CD4-positive, alpha-beta memory T cell (primary cell): ENCODE measurements at regions not wholly inside any gene's neighbourhood (a gene's known extent, or its start where the extent isn't known, plus 50 kb on each side); places are given as distances from the start of the nearest gene placed in this dataset.

Experiments
- CTCF ChIA-PET: fragments of 350-600 bp; sonication (Branson Sonifier 250); formaldehyde crosslinking; loops from one replicate; lab custom pipeline; 2021; ENCODE audit warnings: inconsistent platforms; ENCODE audit not compliant: partially characterized antibody; lab: Charles Lee
- POLR2A ChIA-PET: fragments of 350-600 bp; sonication (Branson Sonifier 250); formaldehyde crosslinking; loops from one replicate; lab custom pipeline; 2021; ENCODE audit not compliant: partially characterized antibody; lab: Charles Lee
- DNase-seq, 5 donors: peaks; one replicate each; pipeline versions ENCODE4 v3.0.0 to v3.0.0-alpha.2; 2020 to 2022; ENCODE audit warnings: mixed read lengths in 1 of 5
- H3K27ac ChIP-seq: one replicate; pipeline ENCODE4 v1.7.0; 2013; ENCODE audit warnings: low read depth, low read length
- H3K27me3 ChIP-seq: 2 replicates; pipeline ENCODE4 v1.7.0; 2013; ENCODE audit warnings: mild to moderate bottlenecking, low read length, moderate library complexity; ENCODE audit not compliant: insufficient read depth
- H3K36me3 ChIP-seq: 2 replicates; pipeline ENCODE4 v1.7.0; 2013; ENCODE audit warnings: mild to moderate bottlenecking, low read length, moderate library complexity; ENCODE audit not compliant: insufficient read depth
- H3K4me1 ChIP-seq: 2 replicates; pipeline ENCODE4 v1.7.0; 2013; ENCODE audit warnings: mild to moderate bottlenecking, low read length, moderate library complexity; ENCODE audit not compliant: insufficient read depth
- H3K4me3 ChIP-seq, 2 donors: one replicate each; pipeline ENCODE4 v1.7.0; 2013; ENCODE audit warnings: low read length in 2 of 2, mild to moderate bottlenecking in 1 of 2
- H3K9me3 ChIP-seq, 2 donors: one replicate each; pipeline ENCODE4 v1.7.0; 2013; ENCODE audit warnings: low read length in 2 of 2, control low read depth in 1 of 2; ENCODE audit not compliant: control insufficient read depth in 1 of 2
- H3K27ac Mint-ChIP-seq, 7 donors: one replicate each; pipeline ENCODE4 v1.8.0; 2020 to 2021; ENCODE audit warnings: mixed read lengths in 7 of 7, mild to moderate bottlenecking in 6 of 7, inconsistent platforms in 3 of 7, moderate library complexity in 3 of 7
- H3K27me3 Mint-ChIP-seq, 2 donors: one replicate each; pipeline ENCODE4 v1.8.0; 2020 to 2021; ENCODE audit warnings: mixed read lengths in 2 of 2
- H3K36me3 Mint-ChIP-seq, 2 donors: one replicate each; pipeline ENCODE4 v1.8.0; 2020 to 2021; ENCODE audit warnings: mixed read lengths in 2 of 2, inconsistent platforms in 1 of 2, mild to moderate bottlenecking in 1 of 2
- H3K4me1 Mint-ChIP-seq, 4 donors: one replicate each; pipeline ENCODE4 v1.8.0; 2020 to 2021; ENCODE audit warnings: mixed read lengths in 4 of 4, mild to moderate bottlenecking in 1 of 4
- H3K4me3 Mint-ChIP-seq, 8 donors: one replicate each; pipeline ENCODE4 v1.8.0; 2020 to 2021; ENCODE audit warnings: mixed read lengths in 8 of 8, mild to moderate bottlenecking in 7 of 8, moderate library complexity in 6 of 8, inconsistent platforms in 3 of 8
- H3K9me3 Mint-ChIP-seq, 8 donors: one replicate each; pipeline ENCODE4 v1.8.0; 2020 to 2021; ENCODE audit warnings: mixed read lengths in 8 of 8, mild to moderate bottlenecking in 5 of 8, inconsistent platforms in 3 of 8, moderate library complexity in 1 of 8
- intact Hi-C: fragments of 100-400 bp; cut with micrococcal nuclease; formaldehyde crosslinking; loops from one replicate; pipeline ENCODE4 v1.15.1; 2023

- H3K4me3 ChIP-seq: no peak overlapping the region
- H3K27me3 Mint-ChIP-seq: no peaks in the 10 kb centered on the region
- no peak overlapping the region for H3K27ac ChIP-seq
- no peak overlapping the region for H3K27ac Mint-ChIP-seq
- ChIA-PET CTCF (no interaction called here), POLR2A (no interaction called here)
- no peaks in the 10 kb centered on the region for H3K4me1 Mint-ChIP-seq
- H3K36me3 ChIP-seq: no peaks in the 10 kb centered on the region
- H3K9me3 ChIP-seq: no peaks in the 10 kb centered on the region
- no peak for DNase-seq
- no peaks in the 10 kb centered on the region for H3K4me1 ChIP-seq
- peaks cover 1 to 14% (median 10%) of the 10 kb centered on the region in 8 donors for H3K9me3 Mint-ChIP-seq
- H3K4me3 Mint-ChIP-seq: no peak overlapping the region
- no peaks in the 10 kb centered on the region for H3K36me3 Mint-ChIP-seq
- H3K27me3 ChIP-seq: no peaks in the 10 kb centered on the region
- intact Hi-C loops: no loop called here
These were observed 1697.9 kb downstream of the PCDH9 start for GRCh38 chr13:65532231-65532630.

GRCh38 chr13:65530688-65531087 lies 1699.4 kb downstream of the PCDH9 start:
- Mint-ChIP-seq H3K4me3 (no peak overlapping the region), H3K9me3 (peaks cover 1 to 20% (median 12%) of the 10 kb centered on the region in 8 donors), H3K27me3 (no peaks in the 10 kb centered on the region), H3K4me1 (no peaks in the 10 kb centered on the region), H3K27ac (no peak overlapping the region), H3K36me3 (no peaks in the 10 kb centered on the region)
- no peak for DNase-seq
- Histone ChIP-seq H3K27ac (no peak overlapping the region), H3K9me3 (no peaks in the 10 kb centered on the region), H3K4me3 (no peak overlapping the region), H3K27me3 (no peaks in the 10 kb centered on the region), H3K36me3 (no peaks in the 10 kb centered on the region), H3K4me1 (no peaks in the 10 kb centered on the region)
- intact Hi-C loops: no loop called here
- ChIA-PET CTCF (no interaction called here), POLR2A (no interaction called here)

GRCh38 chr13:65529541-65529940 lies 1700.6 kb downstream of the PCDH9 start:
- CTCF ChIA-PET: no interaction called here
- Histone ChIP-seq H3K27me3 (no peaks in the 10 kb centered on the region), H3K27ac (no peak overlapping the region), H3K9me3 (no peaks in the 10 kb centered on the region), H3K4me1 (no peaks in the 10 kb centered on the region), H3K36me3 (no peaks in the 10 kb centered on the region), H3K4me3 (no peak overlapping the region)
- Mint-ChIP-seq H3K36me3 (no peaks in the 10 kb centered on the region), H3K27me3 (no peaks in the 10 kb centered on the region), H3K27ac (no peak overlapping the region), H3K9me3 (peaks cover 1 to 22% (median 12%) of the 10 kb centered on the region in 8 donors), H3K4me1 (no peaks in the 10 kb centered on the region), H3K4me3 (no peak overlapping the region)
- intact Hi-C loops: no loop called here
- no peak for DNase-seq
- POLR2A ChIA-PET: no interaction called here

- no peak overlapping the region for H3K4me3 ChIP-seq
- no peak overlapping the region for H3K27ac Mint-ChIP-seq
- no peaks in the 10 kb centered on the region for H3K36me3 Mint-ChIP-seq
- no peaks in the 10 kb centered on the region for H3K4me1 ChIP-seq
- H3K27me3 ChIP-seq: no peaks in the 10 kb centered on the region
- POLR2A ChIA-PET: no interaction called here
- no peaks in the 10 kb centered on the region for H3K27me3 Mint-ChIP-seq
- H3K36me3 ChIP-seq: no peaks in the 10 kb centered on the region
- no peak overlapping the region for H3K27ac ChIP-seq
- no peak for DNase-seq
- H3K4me3 Mint-ChIP-seq: no peak overlapping the region
- no peaks in the 10 kb centered on the region for H3K4me1 Mint-ChIP-seq
- no peaks in the 10 kb centered on the region for H3K9me3 ChIP-seq
- H3K9me3 Mint-ChIP-seq: peaks cover 0 to 23% (median 9%) of the 10 kb centered on the region in 8 donors
- CTCF ChIA-PET: no interaction called here
- intact Hi-C loops: no loop called here
These were observed 1721.4 kb downstream of the PCDH9 start for GRCh38 chr13:65508745-65509144.

GRCh38 chr13:65508338-65508737 lies 1721.8 kb downstream of the PCDH9 start:
- Mint-ChIP-seq H3K36me3 (no peaks in the 10 kb centered on the region), H3K9me3 (peaks cover 0 to 22% (median 9%) of the 10 kb centered on the region in 8 donors), H3K4me3 (no peak overlapping the region), H3K4me1 (no peaks in the 10 kb centered on the region), H3K27me3 (no peaks in the 10 kb centered on the region), H3K27ac (no peak overlapping the region)
- no peak overlapping the region for H3K27ac ChIP-seq
- H3K4me3 ChIP-seq: no peak overlapping the region
- no peak for DNase-seq
- POLR2A ChIA-PET: no interaction called here
- no peaks in the 10 kb centered on the region for H3K9me3 ChIP-seq
- intact Hi-C loops: no loop called here
- no peaks in the 10 kb centered on the region for H3K27me3 ChIP-seq
- CTCF ChIA-PET: no interaction called here
- no peaks in the 10 kb centered on the region for H3K4me1 ChIP-seq
- no peaks in the 10 kb centered on the region for H3K36me3 ChIP-seq

- H3K4me1 ChIP-seq: no peaks in the 10 kb centered on the region
- H3K27me3 ChIP-seq: no peaks in the 10 kb centered on the region
- H3K4me3 ChIP-seq: no peak overlapping the region
- POLR2A ChIA-PET: no interaction called here
- H3K4me1 Mint-ChIP-seq: no peaks in the 10 kb centered on the region
- no peaks in the 10 kb centered on the region for H3K36me3 Mint-ChIP-seq
- H3K36me3 ChIP-seq: no peaks in the 10 kb centered on the region
- H3K4me3 Mint-ChIP-seq: no peak overlapping the region
- no peak overlapping the region for H3K27ac Mint-ChIP-seq
- DNase-seq: no peak
- peaks cover 0 to 24% (median 9%) of the 10 kb centered on the region in 8 donors for H3K9me3 Mint-ChIP-seq
- CTCF ChIA-PET: no interaction called here
- intact Hi-C loops: no loop called here
- H3K27ac ChIP-seq: no peak overlapping the region
- no peaks in the 10 kb centered on the region for H3K27me3 Mint-ChIP-seq
- no peaks in the 10 kb centered on the region for H3K9me3 ChIP-seq
These were observed 1724.2 kb downstream of the PCDH9 start for GRCh38 chr13:65505941-65506340.

GRCh38 chr13:65504213-65504612 lies 1725.9 kb downstream of the PCDH9 start:
- CTCF ChIA-PET: no interaction called here
- no peaks in the 10 kb centered on the region for H3K36me3 Mint-ChIP-seq
- peaks cover 2 to 24% (median 9%) of the 10 kb centered on the region in 8 donors for H3K9me3 Mint-ChIP-seq
- Histone ChIP-seq H3K4me1 (no peaks in the 10 kb centered on the region), H3K4me3 (no peak overlapping the region), H3K27ac (no peak overlapping the region), H3K27me3 (no peaks in the 10 kb centered on the region), H3K9me3 (no peaks in the 10 kb centered on the region), H3K36me3 (no peaks in the 10 kb centered on the region)
- H3K4me3 Mint-ChIP-seq: no peak overlapping the region
- POLR2A ChIA-PET: no interaction called here
- DNase-seq: no peak
- no peak overlapping the region for H3K27ac Mint-ChIP-seq
- no peaks in the 10 kb centered on the region for H3K4me1 Mint-ChIP-seq
- H3K27me3 Mint-ChIP-seq: no peaks in the 10 kb centered on the region
- intact Hi-C loops: no loop called here

- no peak overlapping the region for H3K27ac ChIP-seq
- CTCF ChIA-PET: no interaction called here
- Mint-ChIP-seq H3K36me3 (no peaks in the 10 kb centered on the region), H3K4me3 (no peak overlapping the region), H3K27ac (no peak overlapping the region), H3K27me3 (no peaks in the 10 kb centered on the region), H3K9me3 (peaks cover 2 to 19% (median 7%) of the 10 kb centered on the region in 8 donors), H3K4me1 (no peaks in the 10 kb centered on the region)
- POLR2A ChIA-PET: no interaction called here
- no peak for DNase-seq
- no peaks in the 10 kb centered on the region for H3K27me3 ChIP-seq
- H3K9me3 ChIP-seq: no peaks in the 10 kb centered on the region
- intact Hi-C loops: no loop called here
- H3K4me3 ChIP-seq: no peak overlapping the region
- no peaks in the 10 kb centered on the region for H3K36me3 ChIP-seq
- H3K4me1 ChIP-seq: no peaks in the 10 kb centered on the region
These were observed 1729.7 kb downstream of the PCDH9 start for GRCh38 chr13:65500481-65500880.
